NCI-H1694 treated with DMSO at 0.1 percent for 48 hours (cell line): ENCODE measurements at regions not wholly inside any gene's neighbourhood (a gene's known extent, or its start where the extent isn't known, plus 50 kb on each side); places are given as distances from the start of the nearest gene placed in this dataset.

Experiments used
- DNase-seq: peaks from one replicate; lab custom pipeline; 2025; lab: John Stamatoyannopoulos, UW

GRCh38 chr3:89042236-89042835 lies 65.1 kb upstream of the EPHA3 start:
- no peak for DNase-seq

GRCh38 chr3:89043406-89043932 lies 64.0 kb upstream of the EPHA3 start:
- DNase-seq, result no peak

GRCh38 chr3:89046661-89047060 lies 60.8 kb upstream of the EPHA3 start:
- no peak for DNase-seq

- no peak for DNase-seq
Measured at GRCh38 chr3:89049119-89049518, 58.3 kb upstream of the EPHA3 start.

GRCh38 chr3:89052386-89052785 lies 55.0 kb upstream of the EPHA3 start:
- no peak for DNase-seq

GRCh38 chr3:89057398-89057797 lies 50.0 kb upstream of the EPHA3 start:
- no peak for DNase-seq
